ENCODE measurements at regions not wholly inside any gene's neighbourhood (a gene's known extent, or its start where the extent isn't known, plus 50 kb on each side); places are given as distances from the start of the nearest gene placed in this dataset.

DNA sequence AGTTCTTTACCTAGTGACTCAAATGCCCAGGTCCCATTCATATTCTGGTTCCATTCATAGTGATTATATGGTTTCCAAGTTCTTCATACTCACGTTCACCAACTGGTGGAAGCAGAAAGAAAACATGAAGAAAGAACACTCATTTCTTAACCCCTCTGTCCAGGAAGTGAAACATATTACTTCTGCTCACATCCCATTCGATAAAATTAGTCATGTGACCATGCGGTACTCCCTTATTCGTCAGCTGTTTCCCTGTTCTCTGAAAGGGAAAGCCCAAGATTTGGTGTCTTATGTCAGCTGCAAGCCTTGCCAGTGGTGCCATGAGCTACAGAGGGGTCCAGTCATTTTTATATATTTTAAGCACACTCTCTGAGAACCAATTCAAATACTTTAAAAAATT, 387.0 kb upstream of the DMAC1 start:
- no peak for DNase-seq

DNA sequence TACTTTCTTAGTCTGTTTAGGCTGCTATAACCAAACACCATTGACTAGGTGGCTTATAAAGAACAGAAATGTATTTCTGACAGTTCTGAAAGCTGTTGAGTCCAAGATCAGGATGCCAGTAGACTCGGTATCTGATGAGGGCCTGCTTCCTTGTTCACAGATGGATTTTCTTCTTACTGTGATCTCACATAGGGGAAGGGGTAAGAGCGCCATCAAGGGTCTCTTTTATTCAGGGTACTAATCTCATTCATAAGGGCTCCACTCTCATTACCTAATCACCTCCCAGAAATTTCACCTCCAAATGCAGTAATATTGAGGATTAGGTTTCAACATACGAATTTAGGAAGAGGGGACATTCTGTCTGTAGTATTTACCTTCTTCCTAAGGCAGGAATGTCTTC, 384.0 kb upstream of the DMAC1 start:
- DNase-seq = peak in 1 of 2 donors; percentile 4

DNA sequence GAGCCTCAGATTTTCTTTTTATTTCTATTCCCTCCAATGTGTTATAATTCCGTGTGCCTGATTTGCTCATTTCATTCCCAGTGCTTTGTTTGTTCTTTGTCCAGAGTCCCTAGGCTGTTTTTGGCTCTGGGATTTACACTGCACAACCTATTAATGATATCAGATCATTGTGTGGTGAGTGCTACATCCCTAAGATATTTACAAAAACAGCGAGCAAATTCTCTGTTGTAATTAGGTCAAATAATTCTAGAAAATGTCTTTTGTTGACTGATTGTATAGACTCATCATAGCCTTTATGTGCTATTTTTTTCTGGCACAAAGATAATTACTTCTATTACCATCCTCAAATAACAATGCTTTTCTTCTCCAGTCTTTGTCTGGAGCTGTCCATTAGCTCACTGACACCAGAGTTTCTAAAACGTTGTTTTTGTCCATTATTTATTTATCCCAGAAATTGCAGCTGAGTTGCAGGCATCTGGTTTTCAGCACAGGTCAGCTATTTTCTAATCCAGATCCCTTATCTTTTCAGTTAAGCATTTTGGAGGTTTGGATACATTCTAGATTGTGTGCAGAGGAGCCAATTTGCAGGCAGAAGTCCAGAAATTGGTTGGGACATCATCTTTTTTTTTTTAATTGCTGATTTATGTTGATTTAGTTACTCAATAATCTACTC, 379.9 kb upstream of the DMAC1 start:
- no peak for DNase-seq

DNA sequence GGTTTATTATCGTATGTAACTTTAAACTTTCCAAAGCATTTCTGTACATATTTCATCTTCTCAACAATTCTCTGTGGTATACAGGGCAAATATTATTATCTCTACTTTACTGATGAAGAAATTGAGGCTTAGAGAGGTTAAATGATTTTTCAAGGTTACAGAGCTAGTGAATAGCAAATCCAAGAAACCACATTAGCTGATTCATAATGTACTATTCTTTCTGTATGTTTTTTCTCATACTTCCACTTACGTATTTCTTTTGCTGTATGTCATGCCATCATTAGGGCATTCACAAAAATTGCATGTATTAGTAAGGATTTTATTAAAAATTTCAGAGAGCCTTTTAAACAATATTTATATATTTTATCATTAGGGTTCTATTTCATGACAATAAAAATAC, 372.4 kb upstream of the DMAC1 start:
- DNase-seq = no peak

DNA sequence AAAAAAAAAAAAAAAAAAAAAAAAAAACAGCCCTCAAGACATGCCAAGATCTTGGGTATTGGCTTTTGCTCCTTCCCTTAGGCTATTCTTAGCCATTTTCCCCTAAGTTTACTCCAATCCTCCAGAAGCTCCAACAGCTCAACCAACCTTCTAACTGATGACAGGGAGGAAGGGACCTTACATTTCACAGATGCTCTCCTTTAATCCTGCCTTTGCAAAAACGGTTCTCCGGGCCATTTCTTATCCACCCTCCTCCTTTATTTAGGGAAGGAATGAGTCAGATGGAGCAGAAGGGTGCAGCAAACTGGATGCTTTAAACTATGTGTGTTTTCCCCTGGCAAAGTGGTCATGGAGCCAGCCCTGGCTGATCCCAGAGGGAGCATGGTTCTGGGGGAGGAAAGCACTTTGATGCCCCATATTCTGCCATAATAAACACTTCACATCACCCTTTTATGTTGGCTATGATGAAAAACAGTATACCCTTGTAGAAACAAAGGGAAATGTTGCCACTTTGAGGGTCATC, 369.4 kb upstream of the DMAC1 start:
- DNase-seq = no peak

DNA sequence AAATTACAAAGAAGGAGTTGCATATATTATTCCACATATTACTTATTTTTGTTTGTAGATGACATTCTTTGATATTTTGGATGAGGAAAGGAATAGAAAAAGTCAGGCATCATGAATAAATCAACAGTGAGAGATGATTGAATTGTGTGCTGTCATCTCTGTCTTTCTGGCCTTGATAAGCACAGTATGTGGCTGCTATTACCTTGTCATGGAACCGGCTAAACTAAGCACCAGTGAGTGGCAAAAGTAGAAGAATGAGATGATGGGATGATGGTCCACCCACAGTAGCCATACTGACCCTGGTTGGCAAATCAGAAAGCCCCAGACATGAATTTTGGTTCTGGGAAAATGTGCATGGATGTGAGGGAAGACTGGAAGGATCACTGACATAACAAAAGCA, 361.2 kb upstream of the DMAC1 start:
- DNase-seq = no peak

DNA sequence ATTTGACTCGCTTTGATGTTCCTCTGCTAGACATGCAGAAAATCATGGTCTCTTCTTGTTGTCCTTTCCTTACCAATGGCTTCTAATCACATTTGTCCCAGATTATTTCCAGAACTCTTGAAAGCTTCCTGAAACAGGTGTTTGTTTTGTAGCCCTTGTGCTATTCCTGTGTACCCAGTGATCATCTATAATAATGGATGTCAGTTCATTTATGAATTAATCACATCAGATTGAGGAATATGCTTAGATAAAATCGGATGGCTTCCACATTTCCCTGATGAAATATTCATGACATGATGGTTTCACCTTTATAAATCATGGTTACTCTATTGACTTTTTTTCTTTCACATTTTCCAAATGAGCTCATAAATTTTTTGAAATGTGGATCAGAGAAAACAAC, 359.0 kb upstream of the DMAC1 start:
- DNase-seq = no peak

DNA sequence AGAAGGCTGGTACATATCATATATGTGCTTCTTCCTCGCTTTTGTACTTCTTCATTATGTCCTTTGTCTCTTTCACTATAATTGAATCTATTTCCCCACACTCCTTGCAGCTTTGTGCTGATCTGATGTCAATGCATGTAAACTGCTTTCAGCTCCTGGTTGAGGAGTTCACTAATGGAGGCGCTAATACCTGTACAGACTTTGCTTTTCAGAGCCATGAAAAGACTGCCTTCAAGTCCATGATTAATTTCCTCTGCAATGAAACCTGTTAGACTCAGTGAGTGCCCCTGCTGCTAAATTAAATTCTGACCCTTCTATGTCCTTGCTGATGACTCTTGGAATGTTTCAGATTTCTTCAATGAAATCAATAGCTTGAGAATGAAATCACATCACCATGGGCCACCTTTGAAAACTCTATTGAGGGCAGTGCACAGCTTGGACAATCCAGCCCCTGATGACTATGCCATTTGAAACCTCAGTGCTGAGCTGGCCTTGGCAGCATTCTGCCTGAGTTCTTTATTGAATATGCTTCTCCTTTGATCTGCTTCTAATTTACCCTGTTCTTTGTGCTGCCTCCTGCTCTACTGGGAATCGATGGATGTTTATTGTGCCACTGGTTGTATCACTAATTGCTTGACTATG, 358.2 kb upstream of the DMAC1 start:
- no peak for DNase-seq

DNA sequence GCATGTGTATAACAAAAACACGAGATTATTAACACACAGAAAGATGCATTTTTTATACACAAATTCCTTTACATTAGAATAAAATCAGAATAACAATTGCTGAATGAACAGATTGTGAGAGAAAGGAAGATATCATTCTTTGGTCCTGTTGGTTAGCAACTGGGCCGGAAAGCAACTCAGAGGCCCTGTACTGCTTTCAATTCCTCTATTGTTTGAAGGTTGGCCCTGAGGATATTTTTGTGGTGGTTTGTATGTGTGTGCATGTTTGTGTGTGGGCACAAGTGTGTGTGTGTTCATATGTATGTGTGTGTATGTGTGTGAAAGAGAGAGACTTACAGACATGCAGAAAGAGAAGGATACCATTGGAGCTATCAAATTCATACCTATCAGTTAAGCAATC, 356.8 kb upstream of the DMAC1 start:
- DNase-seq = peak in 1 of 2 donors; percentile 13

DNA sequence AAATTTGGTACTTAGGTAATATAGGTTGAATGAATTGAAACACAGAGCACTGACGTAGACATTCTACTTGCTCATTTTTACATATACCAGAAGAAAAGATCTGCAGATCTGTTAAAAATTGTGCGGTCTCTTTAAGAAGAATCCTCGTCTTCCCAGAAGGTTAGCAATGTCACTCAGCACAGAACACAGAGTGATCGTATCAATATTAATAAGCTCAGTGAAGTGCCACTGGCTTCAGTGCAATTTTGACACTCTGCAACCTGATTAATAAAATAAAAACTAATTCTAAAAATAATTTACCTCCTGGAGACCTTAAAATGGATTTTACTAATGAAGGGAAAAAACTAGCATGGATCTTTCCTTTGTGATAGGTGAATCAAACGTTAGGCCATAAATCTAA, 356.1 kb upstream of the DMAC1 start:
- no peak for DNase-seq

DNA sequence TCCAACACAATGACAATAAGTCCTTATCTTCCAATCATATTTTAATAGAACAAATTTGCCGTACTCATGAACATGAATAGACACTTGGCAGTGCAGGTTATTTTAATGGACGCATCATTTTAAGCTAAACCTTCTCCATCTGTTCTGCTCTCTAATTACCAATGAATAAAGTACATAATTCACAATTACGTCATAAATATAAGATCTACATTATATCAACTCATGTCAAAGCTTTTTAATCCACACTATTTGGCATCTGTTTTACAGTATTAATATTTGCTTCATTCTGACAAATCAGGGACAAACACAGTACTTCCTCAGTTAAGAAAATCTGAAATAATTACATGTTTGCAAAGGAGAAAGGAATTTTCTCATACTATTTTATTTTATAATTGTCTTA, 344.1 kb upstream of the DMAC1 start:
- DNase-seq = no peak

DNA sequence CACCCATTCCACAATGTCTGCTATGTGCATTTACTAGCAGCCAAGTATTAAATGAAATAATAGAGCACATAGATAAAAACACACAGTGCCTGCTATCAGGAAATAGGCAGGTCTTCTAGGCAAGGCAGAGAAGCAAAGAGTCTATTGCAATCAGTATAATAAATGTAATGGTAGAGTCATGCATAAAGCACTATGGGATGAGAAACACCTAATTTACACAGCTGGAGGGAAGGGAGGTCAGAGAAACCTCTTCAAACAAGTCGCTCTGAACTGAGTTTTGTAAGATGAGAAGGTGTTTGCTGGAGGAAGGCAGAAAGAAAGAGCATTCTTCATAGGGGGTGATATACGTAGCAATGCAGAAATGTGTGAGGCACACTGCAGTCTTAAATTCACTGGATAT, 341.0 kb upstream of the DMAC1 start:
- no peak for DNase-seq

DNA sequence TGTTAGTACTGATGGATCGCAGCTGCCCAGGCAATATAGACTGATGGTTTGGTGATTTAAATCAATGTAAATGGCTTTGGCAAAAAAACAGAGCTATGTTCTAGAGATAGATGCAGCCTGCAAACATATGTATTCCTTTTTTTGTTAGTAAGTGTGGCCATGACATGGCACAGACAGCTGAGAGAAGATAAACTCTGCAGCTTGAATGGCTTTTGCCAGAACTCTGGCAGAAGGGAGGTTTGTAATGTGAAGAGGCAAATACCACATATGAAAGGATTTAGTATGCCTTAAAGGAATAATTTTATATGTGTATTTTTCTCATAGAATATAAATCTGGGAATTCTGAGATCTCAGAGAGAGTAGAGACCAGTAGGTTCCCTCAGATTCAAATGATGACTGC, 340.2 kb upstream of the DMAC1 start:
- DNase-seq = no peak

DNA sequence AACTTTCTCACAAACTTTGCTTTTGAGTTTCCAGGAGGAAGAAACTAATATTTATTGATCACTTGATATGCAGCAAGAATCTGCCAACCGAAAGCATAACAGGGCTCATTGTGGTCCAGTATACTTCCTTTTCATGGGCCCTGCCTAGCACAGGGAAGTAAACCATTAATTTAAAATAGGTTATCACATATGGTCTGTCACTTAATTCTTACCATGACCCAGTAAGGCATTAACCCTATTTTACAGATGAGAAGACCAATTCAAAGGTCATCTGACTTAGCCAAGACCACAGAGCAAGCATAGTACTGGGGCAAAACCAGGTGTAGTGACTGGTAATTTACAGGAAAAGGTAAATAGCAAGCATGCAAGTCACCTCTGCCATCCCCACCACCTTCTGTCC, 336.9 kb upstream of the DMAC1 start:
- no peak for DNase-seq

DNA sequence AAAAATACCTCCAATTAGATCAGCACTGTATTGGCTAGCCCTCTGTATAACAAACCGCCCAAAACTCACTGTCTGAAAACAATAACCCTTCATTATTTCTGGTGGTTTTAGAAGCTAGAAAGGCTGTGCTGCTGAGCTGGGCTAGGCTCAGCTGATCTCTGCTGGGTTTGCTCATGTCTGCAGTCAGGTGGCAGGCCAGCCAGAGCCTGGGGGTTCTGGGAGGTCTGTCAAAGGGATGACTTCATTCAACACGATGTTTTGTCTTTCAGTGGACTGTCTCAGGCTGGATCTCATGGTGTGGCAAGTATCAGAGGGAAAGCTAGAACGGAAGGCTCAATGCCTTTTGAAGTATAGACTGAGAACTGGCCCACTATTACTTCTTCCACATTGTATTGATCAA, 335.1 kb upstream of the DMAC1 start:
- DNase-seq = no peak

DNA sequence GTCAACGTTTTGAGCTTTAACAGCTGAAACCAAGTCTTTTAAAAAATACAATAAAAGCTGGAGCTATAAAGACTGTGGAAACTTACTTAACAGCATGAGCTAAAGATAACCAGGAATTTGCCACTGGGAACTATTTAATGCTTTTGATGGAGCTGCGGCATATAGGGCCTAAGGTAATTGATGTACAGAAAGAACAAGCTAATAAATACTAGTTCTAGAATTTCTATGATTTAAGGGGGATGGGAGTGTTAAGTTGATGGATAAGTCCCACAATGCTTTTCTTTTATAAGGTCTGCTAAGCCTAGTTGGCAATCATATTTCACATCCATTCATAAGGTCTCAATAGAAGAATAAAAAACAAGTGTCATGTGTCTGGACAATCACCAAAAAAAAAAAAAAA, 334.0 kb upstream of the DMAC1 start:
- no peak for DNase-seq

DNA sequence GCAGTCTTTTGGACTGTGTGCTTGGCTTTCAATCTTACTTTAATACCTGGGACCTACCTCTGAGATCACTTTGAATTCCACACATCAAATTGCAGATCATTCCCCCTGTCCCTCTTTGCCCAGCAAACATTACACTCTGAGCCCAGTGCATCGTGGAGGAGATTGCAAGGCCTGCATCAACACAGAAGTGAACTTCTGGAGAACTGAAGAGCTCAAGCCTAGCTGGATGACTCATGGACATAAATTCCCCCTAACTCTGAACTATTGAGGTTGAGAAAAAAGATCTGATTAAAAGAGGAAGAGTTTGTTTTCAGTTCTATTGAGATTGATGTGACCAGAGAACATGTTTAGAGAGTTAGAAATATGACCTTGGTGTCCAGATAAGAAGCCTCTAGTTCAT, 316.0 kb upstream of the DMAC1 start:
- no peak for DNase-seq

DNA sequence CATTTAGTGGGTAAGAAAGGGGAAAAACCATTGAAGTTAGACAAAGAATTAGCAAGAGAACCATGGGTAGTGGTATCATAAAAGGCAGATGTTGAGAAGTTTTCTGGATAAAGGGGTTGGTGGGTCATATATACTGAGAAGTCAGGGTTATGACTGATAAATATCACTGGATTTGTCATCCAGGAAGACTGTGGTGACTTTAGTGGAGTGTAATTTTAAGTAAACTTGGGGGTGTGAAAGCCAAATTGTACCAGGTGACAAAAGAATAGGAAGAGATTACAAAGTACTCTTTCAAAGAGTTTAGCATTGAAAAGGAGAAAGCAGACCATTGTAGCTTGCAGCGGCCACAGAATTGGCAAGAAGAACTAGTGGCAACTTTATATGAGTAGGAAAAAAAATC, 315.2 kb upstream of the DMAC1 start:
- no peak for DNase-seq

DNA sequence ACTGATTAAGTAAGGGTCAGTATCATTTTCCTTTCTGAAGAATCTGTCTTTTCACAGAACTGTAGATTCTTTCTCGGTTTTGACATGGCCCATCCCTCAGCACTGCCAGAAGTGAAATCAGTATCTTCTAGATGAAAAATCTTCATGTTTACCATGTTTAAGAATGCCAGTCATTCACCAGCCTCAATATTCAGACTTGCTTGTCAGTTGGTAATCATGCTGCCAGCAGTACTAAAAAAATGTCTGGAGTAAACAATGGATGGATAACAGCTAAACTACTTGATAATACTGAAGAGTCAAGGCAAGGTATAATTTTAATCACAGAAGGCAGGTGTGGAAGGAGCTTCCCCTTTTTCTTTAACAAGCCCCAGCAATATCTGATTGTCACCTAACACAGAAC, 306.8 kb upstream of the DMAC1 start:
- no peak for DNase-seq

DNA sequence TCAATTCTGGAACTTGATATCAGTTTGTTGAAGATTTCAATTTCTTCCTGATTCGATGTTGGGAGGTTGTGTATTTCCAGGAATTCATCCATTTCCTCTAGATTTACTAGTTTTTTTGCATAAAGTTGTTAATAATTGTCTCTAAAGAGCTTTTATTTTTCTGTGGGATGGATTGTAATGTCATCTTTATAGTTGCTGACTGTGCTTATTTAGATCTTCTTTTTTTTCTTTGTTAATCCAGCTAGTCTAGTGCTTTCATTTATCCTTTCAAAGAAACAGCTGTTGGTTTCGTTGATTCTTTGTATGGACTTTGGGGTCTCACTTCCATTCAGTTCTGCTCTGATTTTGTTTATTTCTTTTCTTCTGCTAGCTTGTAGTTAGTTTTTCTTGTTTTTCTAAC, 302.0 kb upstream of the DMAC1 start:
- DNase-seq = no peak

DNA sequence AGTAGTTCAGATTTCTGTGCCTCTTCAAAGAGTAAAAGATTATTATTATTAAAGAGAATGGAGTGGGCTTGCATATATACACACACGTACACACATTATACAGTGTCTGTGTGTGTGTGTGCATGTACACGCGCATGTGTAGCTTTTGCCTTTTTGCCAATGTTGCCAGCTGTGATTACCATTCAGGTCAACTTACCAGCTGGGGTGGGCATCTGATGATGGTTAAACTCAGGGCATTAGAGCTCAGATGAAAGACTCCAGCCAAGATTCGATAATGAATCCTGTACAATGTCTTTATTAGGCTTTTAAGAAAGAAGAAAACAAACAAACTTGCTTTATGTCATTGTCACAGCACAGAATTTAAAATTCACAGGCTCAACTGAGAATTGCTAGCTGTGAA, 296.5 kb upstream of the DMAC1 start:
- DNase-seq = no peak

DNA sequence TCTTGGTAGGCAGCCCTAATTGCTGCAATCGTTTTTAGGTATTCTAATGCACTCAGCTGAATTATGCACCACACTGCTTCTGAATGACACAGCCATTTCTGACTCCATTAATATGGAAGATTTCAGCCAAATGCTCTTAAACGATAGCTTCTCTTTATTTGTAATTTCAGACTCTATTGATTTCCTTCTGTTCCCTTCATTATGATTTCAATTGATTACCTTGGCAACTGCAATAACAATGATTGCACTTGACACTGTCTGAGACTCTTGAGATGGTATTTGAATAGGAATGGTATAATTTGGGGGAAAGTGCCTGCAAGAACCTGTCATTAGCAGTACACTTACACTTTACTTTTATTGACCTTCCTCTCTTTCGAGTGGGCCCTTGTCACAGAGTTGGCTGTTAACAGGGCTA, 296.1 kb upstream of the DMAC1 start:
- no peak for DNase-seq

DNA sequence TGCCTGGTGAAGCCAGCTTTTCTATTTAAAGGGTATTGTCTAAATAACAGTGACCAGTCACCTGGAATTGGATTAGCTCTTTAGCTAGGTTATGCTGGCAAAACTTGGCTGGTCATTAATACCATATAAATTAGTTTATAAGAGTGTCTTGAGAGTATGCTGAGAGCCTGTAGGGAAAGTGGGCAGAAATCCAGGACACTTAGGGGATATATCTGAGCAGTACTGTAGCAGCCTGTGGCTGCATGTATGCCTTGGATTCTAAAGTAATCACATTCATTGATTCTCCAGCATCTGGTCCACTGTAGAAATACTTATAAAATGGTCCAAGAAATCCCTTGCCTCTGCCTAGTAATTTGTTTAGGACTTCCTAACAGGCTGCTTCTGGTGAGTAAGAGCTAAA, 288.9 kb upstream of the DMAC1 start:
- DNase-seq = no peak

DNA sequence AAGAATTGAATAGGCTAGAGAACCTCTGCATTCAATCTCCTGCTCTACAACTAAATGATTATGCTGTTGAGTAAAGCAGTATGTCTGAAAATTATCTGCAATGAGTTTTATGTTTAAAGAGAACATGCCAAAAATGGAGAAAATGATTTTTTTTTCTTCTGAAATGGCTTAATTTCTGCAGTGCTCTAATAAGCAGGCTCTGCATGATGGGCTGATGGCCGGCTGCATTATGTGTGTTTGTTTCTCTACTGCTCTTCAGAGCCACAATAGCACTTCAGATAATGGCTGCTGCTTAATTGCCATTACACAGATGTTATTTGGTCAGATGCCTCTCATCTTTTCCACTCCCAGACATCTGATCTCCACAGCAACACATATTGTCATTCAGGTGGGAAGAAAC, 286.4 kb upstream of the DMAC1 start:
- DNase-seq = no peak

DNA sequence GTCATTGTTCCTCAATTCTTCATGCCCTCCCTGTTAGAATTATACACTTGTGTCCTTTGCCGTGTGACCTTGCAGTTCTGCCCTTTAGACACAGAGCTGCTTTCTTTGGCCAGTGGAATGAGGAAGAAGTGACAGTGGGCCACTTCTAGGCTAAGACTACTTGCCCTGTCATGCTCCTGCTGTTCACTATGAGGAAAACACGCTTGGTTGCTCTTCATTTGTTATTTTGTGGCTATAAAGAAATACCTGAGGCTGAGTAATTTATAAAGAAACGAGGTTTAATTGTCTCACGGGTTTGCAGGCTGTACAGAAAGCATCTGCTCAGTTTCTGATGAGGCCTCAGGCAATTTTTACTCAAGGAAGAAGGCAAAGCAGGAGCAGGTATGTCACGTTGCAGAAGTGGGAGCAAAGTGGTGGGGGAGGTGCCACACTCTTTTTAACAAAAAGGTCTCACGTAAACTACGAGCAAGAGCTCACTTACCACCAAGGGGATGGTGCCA, 279.1 kb upstream of the DMAC1 start:
- DNase-seq = no peak

Data from CD4-positive, alpha-beta T cell treated with Interleukin-4 for 1 hour (primary cell).